Thoracic aorta (tissue), 2 donors: ENCODE measurements at regions not wholly inside any gene's neighbourhood (a gene's known extent, or its start where the extent isn't known, plus 50 kb on each side); places are given as distances from the start of the nearest gene placed in this dataset.

Experiments used
- ATAC-seq: fragments of 150-250 bp; one replicate; pipeline ENCODE4 v1.8.0; 2017; ENCODE audit warnings: low read depth; ENCODE audit not compliant: insufficient number of reproducible peaks, low FRiP score
- DNase-seq: peaks from one replicate; pipeline ENCODE4 v3.0.0-alpha.2; 2020; ENCODE audit warnings: low spot score
- H3K27ac ChIP-seq, 2 donors: fragments of 200-600 bp; sonication (generic); 1 replicate in 1 of 2; 2 replicates in 1 of 2; pipeline ENCODE4 v1.5.1; 2016; ENCODE audit warnings: mild to moderate bottlenecking in 2 of 2, moderate library complexity in 2 of 2
- H3K27me3 ChIP-seq: fragments of 200-600 bp; sonication (generic); replicated peaks from 2 replicates; pipeline ENCODE4 v1.6.0; 2016; ENCODE audit warnings: mild to moderate bottlenecking; ENCODE audit not compliant: insufficient read depth
- H3K36me3 ChIP-seq: fragments of 200-600 bp; sonication (generic); one replicate; pipeline ENCODE4 v1.5.1; 2016
- H3K4me1 ChIP-seq, 2 donors: fragments of 200-600 bp; sonication (generic); 1 replicate in 1 of 2; 2 replicates in 1 of 2; pipeline versions ENCODE4 v1.5.1 to v1.6.0; 2016; ENCODE audit warnings: low read depth in 2 of 2, mild to moderate bottlenecking in 1 of 2; ENCODE audit not compliant: control insufficient read depth in 1 of 2
- H3K4me3 ChIP-seq: fragments of 200-600 bp; sonication (generic); 2 replicates; pipeline ENCODE4 v1.5.1; 2016; ENCODE audit warnings: mild to moderate bottlenecking
- H3K9me3 ChIP-seq: fragments of 200-600 bp; sonication (generic); 2 replicates; pipeline ENCODE4 v1.5.1; 2016
- CTCF ChIP-seq: fragments of 200-600 bp; sonication (generic); IDR thresholded peaks from one replicate; pipeline ENCODE4 v1.5.1; 2019; ENCODE audit warnings: antibody characterized with exemption

GRCh38 chr4:128452415-128452814 lies 164.8 kb upstream of the PGRMC2 start:
- Histone ChIP-seq H3K4me3 (no peak overlapping the region), H3K27me3 (no peaks in the 10 kb centered on the region), H3K36me3 (no peaks in the 10 kb centered on the region), H3K9me3 (no peaks in the 10 kb centered on the region), H3K27ac (no peak overlapping the region), H3K4me1 (peaks cover 0 to 24% of the 10 kb centered on the region in 2 donors)
- DNase-seq (no peak), ATAC-seq (no peak)
- no peak for TF ChIP-seq CTCF

- H3K27ac ChIP-seq = no peak overlapping the region
- H3K27me3 ChIP-seq = no peaks in the 10 kb centered on the region
- DNase-seq = no peak
- no peak for ATAC-seq
- H3K4me3 ChIP-seq = no peak overlapping the region
- TF ChIP-seq CTCF = no peak
- H3K4me1 ChIP-seq = peaks cover 0 to 24% of the 10 kb centered on the region in 2 donors
- H3K36me3 ChIP-seq = no peaks in the 10 kb centered on the region
- H3K9me3 ChIP-seq = no peaks in the 10 kb centered on the region
These were observed 163.8 kb upstream of the PGRMC2 start for GRCh38 chr4:128451270-128451905.

GRCh38 chr4:128450326-128451120 lies 162.9 kb upstream of the PGRMC2 start:
- Histone ChIP-seq H3K4me3 (no peak overlapping the region), H3K27ac (no peak overlapping the region), H3K36me3 (no peaks in the 10 kb centered on the region), H3K9me3 (no peaks in the 10 kb centered on the region), H3K27me3 (no peaks in the 10 kb centered on the region), H3K4me1 (peaks cover 0 to 24% of the 10 kb centered on the region in 2 donors)
- no peak for ATAC-seq
- no peak for DNase-seq
- no peak for TF ChIP-seq CTCF

GRCh38 chr4:128449251-128449650 lies 161.6 kb upstream of the PGRMC2 start:
- Histone ChIP-seq H3K27ac (no peak overlapping the region), H3K4me3 (no peak overlapping the region), H3K36me3 (no peaks in the 10 kb centered on the region), H3K27me3 (no peaks in the 10 kb centered on the region), H3K9me3 (peaks cover 6% of the 10 kb centered on the region), H3K4me1 (peaks cover 0 to 16% of the 10 kb centered on the region in 2 donors)
- ATAC-seq = no peak
- TF ChIP-seq CTCF = no peak
- no peak for DNase-seq

- Histone ChIP-seq H3K36me3 (no peaks in the 10 kb centered on the region), H3K9me3 (peaks cover 7% of the 10 kb centered on the region), H3K4me3 (no peak overlapping the region), H3K27ac (no peak overlapping the region), H3K4me1 (no peaks in the 10 kb centered on the region), H3K27me3 (no peaks in the 10 kb centered on the region)
- no peak for TF ChIP-seq CTCF
- ATAC-seq (no peak), DNase-seq (no peak)
These were observed 157.1 kb upstream of the PGRMC2 start for GRCh38 chr4:128444544-128445302.
